Uterus (tissue), 2 donors: ENCODE measurements at regions not wholly inside any gene's neighbourhood (a gene's known extent, or its start where the extent isn't known, plus 50 kb on each side); places are given as distances from the start of the nearest gene placed in this dataset.

Source experiments
- POLR2A ChIP-seq, 2 donors: fragments of 450-650 bp; IDR thresholded peaks; one replicate each; pipeline ENCODE4 v1.6.1; 2016; ENCODE audit warnings: antibody characterized with exemption in 2 of 2, mild to moderate bottlenecking in 1 of 2, moderate library complexity in 1 of 2
- TF ChIP-seq, protein P1 (sequence below), 4 experiments: fragments of 200-600 bp in 2 of 4; fragments of 450-650 bp in 2 of 4; sonication (generic) in 2 of 4; IDR thresholded peaks; one replicate each; pipeline ENCODE4 v1.5.1; 2016 to 2019; ENCODE audit warnings: antibody characterized with exemption in 4 of 4, mild to moderate bottlenecking in 2 of 4, moderate library complexity in 1 of 4

DNA sequence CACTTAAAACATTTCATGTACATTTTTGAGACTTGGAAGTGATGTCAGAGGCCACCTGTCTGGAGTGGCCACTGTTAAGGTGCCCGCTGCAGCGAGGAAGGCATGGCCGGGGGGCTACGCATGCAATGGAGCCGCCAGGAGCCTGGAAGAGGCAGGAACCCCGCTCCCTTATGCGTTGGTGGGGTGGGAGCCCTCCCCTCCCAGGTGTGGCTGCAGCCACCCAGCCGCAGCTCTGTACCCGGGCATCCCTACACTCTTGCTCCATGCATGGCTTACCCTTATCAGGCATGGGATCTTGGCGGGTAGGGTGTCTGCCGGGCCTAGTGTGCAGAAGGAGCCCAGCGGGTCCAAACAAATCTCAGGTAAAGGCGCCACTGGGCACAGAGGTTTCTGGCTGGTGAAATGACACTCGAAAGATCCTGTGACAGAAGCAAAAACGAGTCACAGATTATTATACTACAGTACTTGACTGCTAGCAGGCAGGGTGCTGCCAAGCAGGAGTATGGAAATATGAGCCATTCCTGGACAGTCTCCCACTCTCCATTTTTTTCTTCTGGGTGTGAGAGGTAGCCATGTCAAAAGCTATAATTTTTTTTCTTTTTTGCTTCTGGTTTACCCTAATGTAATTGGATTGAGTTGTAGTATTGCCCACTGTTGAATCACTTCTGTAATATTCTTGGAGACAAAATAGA, 1606.3 kb upstream of the MIR17HG start:
- TF ChIP-seq, protein P1, sequence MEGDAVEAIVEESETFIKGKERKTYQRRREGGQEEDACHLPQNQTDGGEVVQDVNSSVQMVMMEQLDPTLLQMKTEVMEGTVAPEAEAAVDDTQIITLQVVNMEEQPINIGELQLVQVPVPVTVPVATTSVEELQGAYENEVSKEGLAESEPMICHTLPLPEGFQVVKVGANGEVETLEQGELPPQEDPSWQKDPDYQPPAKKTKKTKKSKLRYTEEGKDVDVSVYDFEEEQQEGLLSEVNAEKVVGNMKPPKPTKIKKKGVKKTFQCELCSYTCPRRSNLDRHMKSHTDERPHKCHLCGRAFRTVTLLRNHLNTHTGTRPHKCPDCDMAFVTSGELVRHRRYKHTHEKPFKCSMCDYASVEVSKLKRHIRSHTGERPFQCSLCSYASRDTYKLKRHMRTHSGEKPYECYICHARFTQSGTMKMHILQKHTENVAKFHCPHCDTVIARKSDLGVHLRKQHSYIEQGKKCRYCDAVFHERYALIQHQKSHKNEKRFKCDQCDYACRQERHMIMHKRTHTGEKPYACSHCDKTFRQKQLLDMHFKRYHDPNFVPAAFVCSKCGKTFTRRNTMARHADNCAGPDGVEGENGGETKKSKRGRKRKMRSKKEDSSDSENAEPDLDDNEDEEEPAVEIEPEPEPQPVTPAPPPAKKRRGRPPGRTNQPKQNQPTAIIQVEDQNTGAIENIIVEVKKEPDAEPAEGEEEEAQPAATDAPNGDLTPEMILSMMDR (IDR thresholded peaks at IDR 0.05): no peak
- no peak for TF ChIP-seq POLR2A (IDR thresholded peaks at IDR 0.05)
